ENCODE measurements at regions not wholly inside any gene's neighbourhood (a gene's known extent, or its start where the extent isn't known, plus 50 kb on each side); places are given as distances from the start of the nearest gene placed in this dataset.

DNA sequence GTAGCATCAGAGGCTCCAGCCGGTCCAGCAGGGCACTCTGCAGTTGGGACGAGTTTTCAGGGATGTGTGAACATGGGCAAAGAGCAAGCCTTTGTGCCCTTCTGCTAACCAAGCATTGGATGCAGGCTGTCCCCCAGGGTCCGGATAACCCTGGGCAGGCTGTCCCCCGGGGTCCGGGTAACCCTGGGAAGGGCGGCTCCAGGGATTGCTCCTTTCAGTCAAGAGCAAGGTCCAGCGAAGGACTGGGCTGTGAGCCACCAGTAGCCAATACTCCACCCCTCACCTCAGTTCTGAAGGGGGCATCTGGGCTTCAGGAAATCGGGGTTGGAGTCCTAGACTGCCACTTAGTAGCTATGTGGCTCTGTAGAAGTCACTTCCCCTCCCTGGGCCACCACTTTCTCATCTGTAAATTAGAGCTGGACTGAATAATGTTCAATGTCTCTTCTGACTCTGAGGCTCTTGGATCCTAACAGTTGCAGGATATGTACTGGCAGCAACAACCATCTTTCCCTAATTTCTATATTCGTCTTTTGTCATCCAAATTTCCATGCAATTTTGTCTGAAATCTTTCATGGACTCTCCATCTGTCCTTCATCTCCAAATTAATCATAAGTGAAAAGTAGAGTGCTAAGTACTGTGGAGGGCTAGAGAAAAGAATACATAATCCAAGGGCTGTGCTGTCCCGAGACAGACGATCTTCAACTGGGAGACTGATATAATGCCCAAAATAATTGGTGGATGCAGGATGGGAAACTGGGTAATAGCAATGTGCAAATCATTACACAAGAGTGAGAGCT, 137.4 kb upstream of the NTF3 start (continued):
- TF ChIP-seq, protein P1, sequence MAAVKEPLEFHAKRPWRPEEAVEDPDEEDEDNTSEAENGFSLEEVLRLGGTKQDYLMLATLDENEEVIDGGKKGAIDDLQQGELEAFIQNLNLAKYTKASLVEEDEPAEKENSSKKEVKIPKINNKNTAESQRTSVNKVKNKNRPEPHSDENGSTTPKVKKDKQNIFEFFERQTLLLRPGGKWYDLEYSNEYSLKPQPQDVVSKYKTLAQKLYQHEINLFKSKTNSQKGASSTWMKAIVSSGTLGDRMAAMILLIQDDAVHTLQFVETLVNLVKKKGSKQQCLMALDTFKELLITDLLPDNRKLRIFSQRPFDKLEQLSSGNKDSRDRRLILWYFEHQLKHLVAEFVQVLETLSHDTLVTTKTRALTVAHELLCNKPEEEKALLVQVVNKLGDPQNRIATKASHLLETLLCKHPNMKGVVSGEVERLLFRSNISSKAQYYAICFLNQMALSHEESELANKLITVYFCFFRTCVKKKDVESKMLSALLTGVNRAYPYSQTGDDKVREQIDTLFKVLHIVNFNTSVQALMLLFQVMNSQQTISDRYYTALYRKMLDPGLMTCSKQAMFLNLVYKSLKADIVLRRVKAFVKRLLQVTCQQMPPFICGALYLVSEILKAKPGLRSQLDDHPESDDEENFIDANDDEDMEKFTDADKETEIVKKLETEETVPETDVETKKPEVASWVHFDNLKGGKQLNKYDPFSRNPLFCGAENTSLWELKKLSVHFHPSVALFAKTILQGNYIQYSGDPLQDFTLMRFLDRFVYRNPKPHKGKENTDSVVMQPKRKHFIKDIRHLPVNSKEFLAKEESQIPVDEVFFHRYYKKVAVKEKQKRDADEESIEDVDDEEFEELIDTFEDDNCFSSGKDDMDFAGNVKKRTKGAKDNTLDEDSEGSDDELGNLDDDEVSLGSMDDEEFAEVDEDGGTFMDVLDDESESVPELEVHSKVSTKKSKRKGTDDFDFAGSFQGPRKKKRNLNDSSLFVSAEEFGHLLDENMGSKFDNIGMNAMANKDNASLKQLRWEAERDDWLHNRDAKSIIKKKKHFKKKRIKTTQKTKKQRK (IDR thresholded peaks at IDR 0.05; ENCODE audit: low read depth, low read length): no peak
- TF ChIP-seq PAX5 (IDR thresholded peaks at IDR 0.05; ENCODE audit: borderline replicate concordance, low read depth, low read length) (no peak), EED (IDR thresholded peaks at IDR 0.05; ENCODE audit: low read depth) (no peak), HDAC6 (IDR thresholded peaks at IDR 0.05; ENCODE audit: unreplicated experiment) (no peak), SREBF1 (IDR thresholded peaks at IDR 0.05; ENCODE audit: low read length) (no peak), ETV6 (conservative IDR thresholded peaks at IDR 0.05 in 1 of 2, IDR thresholded peaks at IDR 0.05 in 1 of 2; ENCODE audit: borderline replicate concordance in 1 of 2, low read depth in 1 of 2) (no peak), BRCA1 (IDR thresholded peaks at IDR 0.05; ENCODE audit: low read depth, low read length) (no peak), MTA2 (IDR thresholded peaks at IDR 0.05; ENCODE audit: low read depth) (no peak), NR2C2 (IDR thresholded peaks at IDR 0.05; ENCODE audit: borderline replicate concordance, control insufficient read depth, insufficient read length, low read depth) (no peak), NBN (IDR thresholded peaks at IDR 0.05) (no peak), ZNF274 (IDR thresholded peaks at IDR 0.05; ENCODE audit: insufficient read depth, insufficient read length) (no peak), BMI1 (IDR thresholded peaks at IDR 0.05; ENCODE audit: borderline replicate concordance) (no peak)
- TF ChIP-seq, protein P2, sequence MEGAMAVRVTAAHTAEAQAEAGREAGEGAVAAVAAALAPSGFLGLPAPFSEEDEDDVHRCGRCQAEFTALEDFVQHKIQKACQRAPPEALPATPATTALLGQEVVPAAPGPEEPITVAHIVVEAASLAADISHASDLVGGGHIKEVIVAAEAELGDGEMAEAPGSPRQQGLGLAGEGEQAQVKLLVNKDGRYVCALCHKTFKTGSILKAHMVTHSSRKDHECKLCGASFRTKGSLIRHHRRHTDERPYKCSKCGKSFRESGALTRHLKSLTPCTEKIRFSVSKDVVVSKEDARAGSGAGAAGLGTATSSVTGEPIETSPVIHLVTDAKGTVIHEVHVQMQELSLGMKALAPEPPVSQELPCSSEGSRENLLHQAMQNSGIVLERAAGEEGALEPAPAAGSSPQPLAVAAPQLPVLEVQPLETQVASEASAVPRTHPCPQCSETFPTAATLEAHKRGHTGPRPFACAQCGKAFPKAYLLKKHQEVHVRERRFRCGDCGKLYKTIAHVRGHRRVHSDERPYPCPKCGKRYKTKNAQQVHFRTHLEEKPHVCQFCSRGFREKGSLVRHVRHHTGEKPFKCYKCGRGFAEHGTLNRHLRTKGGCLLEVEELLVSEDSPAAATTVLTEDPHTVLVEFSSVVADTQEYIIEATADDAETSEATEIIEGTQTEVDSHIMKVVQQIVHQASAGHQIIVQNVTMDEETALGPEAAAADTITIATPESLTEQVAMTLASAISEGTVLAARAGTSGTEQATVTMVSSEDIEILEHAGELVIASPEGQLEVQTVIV (IDR thresholded peaks at IDR 0.05; ENCODE audit: borderline replicate concordance, partially characterized antibody): no peak
- TF ChIP-seq, protein P3, sequence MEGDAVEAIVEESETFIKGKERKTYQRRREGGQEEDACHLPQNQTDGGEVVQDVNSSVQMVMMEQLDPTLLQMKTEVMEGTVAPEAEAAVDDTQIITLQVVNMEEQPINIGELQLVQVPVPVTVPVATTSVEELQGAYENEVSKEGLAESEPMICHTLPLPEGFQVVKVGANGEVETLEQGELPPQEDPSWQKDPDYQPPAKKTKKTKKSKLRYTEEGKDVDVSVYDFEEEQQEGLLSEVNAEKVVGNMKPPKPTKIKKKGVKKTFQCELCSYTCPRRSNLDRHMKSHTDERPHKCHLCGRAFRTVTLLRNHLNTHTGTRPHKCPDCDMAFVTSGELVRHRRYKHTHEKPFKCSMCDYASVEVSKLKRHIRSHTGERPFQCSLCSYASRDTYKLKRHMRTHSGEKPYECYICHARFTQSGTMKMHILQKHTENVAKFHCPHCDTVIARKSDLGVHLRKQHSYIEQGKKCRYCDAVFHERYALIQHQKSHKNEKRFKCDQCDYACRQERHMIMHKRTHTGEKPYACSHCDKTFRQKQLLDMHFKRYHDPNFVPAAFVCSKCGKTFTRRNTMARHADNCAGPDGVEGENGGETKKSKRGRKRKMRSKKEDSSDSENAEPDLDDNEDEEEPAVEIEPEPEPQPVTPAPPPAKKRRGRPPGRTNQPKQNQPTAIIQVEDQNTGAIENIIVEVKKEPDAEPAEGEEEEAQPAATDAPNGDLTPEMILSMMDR (IDR thresholded peaks at IDR 0.05 in 2 of 3, conservative IDR thresholded peaks at IDR 0.05 in 1 of 3; ENCODE audit: control insufficient read depth in 2 of 3, extremely low read depth in 1 of 3, insufficient read depth in 1 of 3, low read depth in 3 of 3, low read length in 3 of 3): no peak

Measured in GM12878 (cell line).